Fibroblast of lung (primary cell): ENCODE measurements at regions not wholly inside any gene's neighbourhood (a gene's known extent, or its start where the extent isn't known, plus 50 kb on each side); places are given as distances from the start of the nearest gene placed in this dataset.

ENCODE experiments used
- EZH2 ChIP-seq: IDR thresholded peaks from 2 replicates; pipeline ENCODE4 v1.5.1; 2012; ENCODE audit warnings: low read length, control low read depth, mild to moderate bottlenecking; ENCODE audit errors: missing control alignments
- TF ChIP-seq, protein P1 (sequence below), 2 donors: IDR thresholded peaks in 1 of 2; conservative IDR thresholded peaks in 1 of 2; 1 replicate in 1 of 2; 2 replicates in 1 of 2; pipeline ENCODE4 v1.5.1; 2011 to 2012; ENCODE audit warnings: low read length in 2 of 2, control low read depth in 1 of 2, inconsistent platforms in 1 of 2, low read depth in 1 of 2, mild to moderate bottlenecking in 1 of 2

GRCh38 chr18:67145586-67146292 lies 370.8 kb downstream of the DSEL start:
- TF ChIP-seq, protein P1, sequence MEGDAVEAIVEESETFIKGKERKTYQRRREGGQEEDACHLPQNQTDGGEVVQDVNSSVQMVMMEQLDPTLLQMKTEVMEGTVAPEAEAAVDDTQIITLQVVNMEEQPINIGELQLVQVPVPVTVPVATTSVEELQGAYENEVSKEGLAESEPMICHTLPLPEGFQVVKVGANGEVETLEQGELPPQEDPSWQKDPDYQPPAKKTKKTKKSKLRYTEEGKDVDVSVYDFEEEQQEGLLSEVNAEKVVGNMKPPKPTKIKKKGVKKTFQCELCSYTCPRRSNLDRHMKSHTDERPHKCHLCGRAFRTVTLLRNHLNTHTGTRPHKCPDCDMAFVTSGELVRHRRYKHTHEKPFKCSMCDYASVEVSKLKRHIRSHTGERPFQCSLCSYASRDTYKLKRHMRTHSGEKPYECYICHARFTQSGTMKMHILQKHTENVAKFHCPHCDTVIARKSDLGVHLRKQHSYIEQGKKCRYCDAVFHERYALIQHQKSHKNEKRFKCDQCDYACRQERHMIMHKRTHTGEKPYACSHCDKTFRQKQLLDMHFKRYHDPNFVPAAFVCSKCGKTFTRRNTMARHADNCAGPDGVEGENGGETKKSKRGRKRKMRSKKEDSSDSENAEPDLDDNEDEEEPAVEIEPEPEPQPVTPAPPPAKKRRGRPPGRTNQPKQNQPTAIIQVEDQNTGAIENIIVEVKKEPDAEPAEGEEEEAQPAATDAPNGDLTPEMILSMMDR (conservative IDR thresholded peaks at IDR 0.05 in 1 of 2, IDR thresholded peaks at IDR 0.05 in 1 of 2; ENCODE audit: low read depth in 1 of 2, low read length in 2 of 2) = no peak
- TF ChIP-seq EZH2 = no peak
